GM12872 (cell line): ENCODE measurements at regions not wholly inside any gene's neighbourhood (a gene's known extent, or its start where the extent isn't known, plus 50 kb on each side); places are given as distances from the start of the nearest gene placed in this dataset.

ENCODE experiments used
- TF ChIP-seq, protein P1 (sequence below): IDR thresholded peaks from 3 replicates; pipeline ENCODE4 v1.5.1; 2011; ENCODE audit warnings: low read depth, mild to moderate bottlenecking, low read length, moderate library complexity; ENCODE audit not compliant: insufficient read depth

DNA sequence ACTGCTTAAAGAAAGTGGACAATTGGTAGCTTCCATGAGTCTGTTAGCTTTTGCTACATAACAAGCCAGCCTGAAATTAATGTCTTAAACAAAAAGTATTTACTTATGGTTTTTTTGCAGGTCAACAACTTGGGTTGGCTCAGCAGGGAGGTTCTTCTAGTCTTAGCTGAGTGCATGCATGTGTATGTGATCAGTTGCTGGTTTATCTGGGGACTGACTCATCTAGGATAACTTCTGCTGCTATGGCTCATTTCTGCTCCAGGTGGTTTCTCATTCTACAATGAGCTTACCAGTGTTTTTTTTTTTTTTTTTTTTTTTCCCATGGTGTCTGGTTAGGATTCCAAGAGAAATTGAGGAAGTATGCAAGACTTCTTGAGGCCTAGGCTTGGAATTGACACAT lies 244.7 kb downstream of the NSUN3 start:
- TF ChIP-seq, protein P1, sequence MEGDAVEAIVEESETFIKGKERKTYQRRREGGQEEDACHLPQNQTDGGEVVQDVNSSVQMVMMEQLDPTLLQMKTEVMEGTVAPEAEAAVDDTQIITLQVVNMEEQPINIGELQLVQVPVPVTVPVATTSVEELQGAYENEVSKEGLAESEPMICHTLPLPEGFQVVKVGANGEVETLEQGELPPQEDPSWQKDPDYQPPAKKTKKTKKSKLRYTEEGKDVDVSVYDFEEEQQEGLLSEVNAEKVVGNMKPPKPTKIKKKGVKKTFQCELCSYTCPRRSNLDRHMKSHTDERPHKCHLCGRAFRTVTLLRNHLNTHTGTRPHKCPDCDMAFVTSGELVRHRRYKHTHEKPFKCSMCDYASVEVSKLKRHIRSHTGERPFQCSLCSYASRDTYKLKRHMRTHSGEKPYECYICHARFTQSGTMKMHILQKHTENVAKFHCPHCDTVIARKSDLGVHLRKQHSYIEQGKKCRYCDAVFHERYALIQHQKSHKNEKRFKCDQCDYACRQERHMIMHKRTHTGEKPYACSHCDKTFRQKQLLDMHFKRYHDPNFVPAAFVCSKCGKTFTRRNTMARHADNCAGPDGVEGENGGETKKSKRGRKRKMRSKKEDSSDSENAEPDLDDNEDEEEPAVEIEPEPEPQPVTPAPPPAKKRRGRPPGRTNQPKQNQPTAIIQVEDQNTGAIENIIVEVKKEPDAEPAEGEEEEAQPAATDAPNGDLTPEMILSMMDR = no peak

DNA sequence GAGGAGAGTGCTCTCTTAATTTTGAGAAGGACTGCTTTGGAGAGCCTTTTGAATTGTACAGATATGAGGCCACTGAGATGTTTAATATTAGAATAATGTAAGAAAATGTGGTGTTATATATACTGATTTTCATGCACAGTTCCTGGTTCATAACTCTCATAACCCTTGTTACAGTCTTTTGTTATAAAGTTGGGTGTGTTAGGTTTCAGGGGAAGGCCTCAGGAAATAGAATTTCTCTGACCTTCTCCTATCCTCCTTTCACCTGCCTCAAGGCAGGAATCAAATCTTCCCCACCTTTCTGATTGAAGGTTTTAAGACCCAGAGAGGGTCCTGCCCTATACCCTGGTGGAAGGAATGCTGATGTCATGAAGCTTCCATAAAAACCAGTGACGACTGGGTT lies 245.9 kb downstream of the NSUN3 start:
- TF ChIP-seq, protein P1 = no peak

DNA sequence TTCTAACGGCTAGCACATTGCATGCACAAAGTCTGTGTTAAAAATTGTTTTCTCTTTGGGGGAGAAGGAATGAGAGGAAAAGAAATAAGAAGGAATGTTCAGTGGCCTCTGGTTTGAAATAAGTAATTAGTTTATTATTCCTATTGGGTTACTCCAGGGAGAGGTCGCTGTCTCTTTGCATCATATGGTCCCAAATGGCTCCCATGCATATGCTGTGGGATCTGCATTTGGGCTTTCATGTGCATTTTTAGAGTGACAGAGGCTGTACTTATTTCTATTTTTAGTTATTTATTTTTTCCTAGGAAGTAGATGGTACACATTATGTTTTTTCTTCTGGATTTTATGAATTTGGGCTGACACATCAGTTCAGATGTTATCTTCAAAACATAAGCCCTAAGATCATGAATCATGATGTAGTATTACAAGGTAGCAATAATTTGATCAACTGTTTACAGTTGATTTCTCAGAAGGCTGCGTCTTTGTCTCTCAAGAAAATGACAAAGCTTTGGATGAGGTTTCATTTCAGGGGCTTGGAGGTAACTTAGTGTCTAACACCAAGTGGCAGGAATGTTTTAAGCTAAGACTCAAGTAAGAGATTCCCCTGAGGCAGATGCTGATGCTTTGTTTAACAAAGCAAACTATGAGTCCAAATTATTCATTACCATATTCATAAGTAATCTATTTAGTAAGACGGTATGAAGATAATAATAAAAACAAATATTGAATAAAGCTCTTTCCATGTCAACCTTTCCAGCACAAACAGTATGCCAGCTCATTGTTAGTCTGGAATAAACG lies 247.7 kb downstream of the NSUN3 start:
- TF ChIP-seq, protein P1 = no peak

DNA sequence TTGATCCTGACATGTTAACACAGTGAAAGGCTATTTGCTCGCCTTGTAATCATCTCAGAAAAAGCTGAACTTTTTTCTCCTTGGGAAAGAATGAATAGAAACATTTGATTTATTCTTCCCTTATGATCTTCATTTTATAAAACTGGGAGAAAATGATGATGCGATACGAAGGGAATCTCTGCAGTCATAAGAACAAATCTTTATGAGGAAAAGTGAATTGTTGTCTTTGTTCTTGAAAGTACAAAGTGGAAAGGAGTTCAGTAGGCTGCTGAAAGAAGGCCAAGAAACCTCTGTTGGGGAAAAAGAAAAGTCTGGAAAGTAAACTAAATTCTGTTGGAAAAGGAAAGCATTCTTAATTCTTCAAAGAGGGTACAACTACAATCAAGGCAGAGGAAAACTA lies 248.8 kb downstream of the NSUN3 start:
- TF ChIP-seq, protein P1 = no peak

DNA sequence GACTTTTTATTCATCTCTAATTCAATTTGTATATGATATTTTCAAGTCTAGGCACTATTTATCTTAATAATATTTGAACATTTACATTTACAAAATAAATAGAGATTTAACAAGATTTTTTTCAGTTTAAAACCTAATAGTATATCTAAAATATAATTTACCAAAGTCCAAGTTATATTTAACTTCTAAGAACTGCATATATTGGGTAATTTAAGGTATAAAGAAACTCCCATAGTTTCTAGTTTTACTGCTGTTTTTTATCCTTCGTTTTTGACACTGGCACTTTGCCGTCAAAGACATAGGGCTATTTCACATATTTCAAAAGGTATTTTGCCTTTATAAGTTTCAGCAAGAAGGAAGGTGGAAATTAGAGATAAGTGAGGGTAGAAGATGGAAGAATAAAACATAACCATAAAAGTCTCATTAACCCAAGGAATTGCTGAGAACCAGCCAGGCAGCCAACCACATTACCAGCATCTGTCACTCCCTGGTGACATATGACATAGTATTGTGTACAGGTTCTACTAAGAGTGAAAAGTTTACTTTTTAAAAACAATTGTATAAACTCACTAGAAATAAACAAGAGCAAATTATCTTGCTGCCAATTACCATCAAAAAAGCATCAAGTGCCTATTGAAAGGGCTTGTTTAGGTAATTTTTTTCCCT lies 251.5 kb downstream of the NSUN3 start:
- TF ChIP-seq, protein P1 = no peak

DNA sequence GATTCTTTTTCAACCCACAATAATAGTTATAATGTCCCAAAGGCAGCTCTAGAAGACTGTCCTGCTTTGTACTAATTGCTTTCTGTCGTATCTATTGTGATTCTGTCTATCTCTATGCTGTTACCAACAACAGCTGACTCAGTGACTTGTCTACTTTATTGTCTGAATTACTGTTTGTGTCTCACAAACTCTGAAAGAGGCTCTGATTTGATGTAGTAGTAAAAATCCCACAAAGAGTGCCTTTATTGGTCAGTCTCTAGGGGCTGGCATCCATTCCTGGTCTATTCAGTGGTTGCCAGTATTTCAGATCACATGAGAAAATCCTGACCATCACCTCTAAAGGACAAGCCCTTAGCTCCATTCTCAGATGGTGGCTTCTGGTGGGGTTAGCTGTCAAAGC lies 254.2 kb downstream of the NSUN3 start:
- TF ChIP-seq, protein P1 = no peak

DNA sequence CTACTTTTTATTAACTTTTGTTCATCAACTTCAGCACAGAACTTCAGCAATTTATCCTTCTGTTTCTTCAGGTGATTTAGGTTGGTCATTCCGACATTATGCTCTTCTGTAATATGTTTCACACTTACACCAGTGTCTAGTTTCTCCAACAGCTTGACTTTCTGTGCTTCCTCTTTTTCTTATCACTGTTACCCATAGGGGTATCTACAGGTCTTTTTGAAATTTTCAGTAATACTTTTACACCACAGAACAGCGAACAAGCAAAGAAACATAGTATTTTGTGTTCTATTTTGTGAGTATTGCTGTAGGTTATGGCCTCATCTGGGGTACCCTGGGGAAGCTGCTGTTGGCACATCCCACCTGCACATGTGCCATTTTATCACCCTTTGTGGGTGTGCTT lies 260.7 kb downstream of the NSUN3 start:
- TF ChIP-seq, protein P1 = no peak
